GM23338 (cell line): ENCODE measurements at regions not wholly inside any gene's neighbourhood (a gene's known extent, or its start where the extent isn't known, plus 50 kb on each side); places are given as distances from the start of the nearest gene placed in this dataset.

ENCODE experiments used
- ATAC-seq: fragments of 200-7000 bp; cut with Tn5 transposase; 3 replicates; pipeline ENCODE4 v1.9.1; 2020
- DNase-seq: peaks from one replicate; pipeline ENCODE4 v3.0.0-alpha.2; 2015; ENCODE audit warnings: low spot score
- H2AFZ ChIP-seq: fragments of 200-600 bp; sonication (generic); 2 replicates; pipeline ENCODE4 v1.8.0; 2016; ENCODE audit warnings: antibody characterized with exemption, mild to moderate bottlenecking, moderate library complexity
- H3F3A ChIP-seq: fragments of 200-600 bp; sonication (generic); replicated peaks from 2 replicates; pipeline ENCODE4 v1.8.0; 2017; ENCODE audit warnings: antibody characterized with exemption, mixed run types, low read depth
- H3K27ac ChIP-seq: fragments of 200-600 bp; sonication (generic); 2 replicates; pipeline ENCODE4 v1.6.1; 2016; ENCODE audit warnings: low read depth
- H3K27me3 ChIP-seq: fragments of 200-600 bp; sonication (generic); 2 replicates; pipeline ENCODE4 v1.8.0; 2016; ENCODE audit warnings: mild to moderate bottlenecking, mixed run types, moderate library complexity; ENCODE audit not compliant: insufficient read depth
- H3K36me3 ChIP-seq: fragments of 200-600 bp; sonication (generic); 2 replicates; pipeline ENCODE4 v1.8.0; 2016; ENCODE audit warnings: mild to moderate bottlenecking; ENCODE audit not compliant: insufficient read depth
- H3K4me1 ChIP-seq: fragments of 200-600 bp; sonication (generic); 2 replicates; pipeline ENCODE4 v1.8.0; 2016; ENCODE audit warnings: mild to moderate bottlenecking, moderate library complexity; ENCODE audit not compliant: insufficient read depth
- H3K4me2 ChIP-seq: fragments of 200-600 bp; sonication (generic); 2 replicates; pipeline ENCODE4 v1.7.1; 2017; ENCODE audit warnings: mixed run types
- H3K4me3 ChIP-seq: fragments of 200-600 bp; sonication (generic); 2 replicates; pipeline ENCODE4 v1.6.1; 2016; ENCODE audit warnings: mixed run types
- H3K79me2 ChIP-seq: fragments of 200-600 bp; sonication (generic); replicated peaks from 2 replicates; pipeline ENCODE4 v1.8.0; 2017; ENCODE audit warnings: mild to moderate bottlenecking; ENCODE audit not compliant: insufficient read depth
- H3K9me2 ChIP-seq: fragments of 200-600 bp; sonication (generic); 2 replicates; pipeline ENCODE4 v1.8.0; 2017; ENCODE audit not compliant: insufficient read depth
- H4K20me1 ChIP-seq: fragments of 200-600 bp; sonication (generic); replicated peaks from 2 replicates; pipeline ENCODE4 v1.8.0; 2017; ENCODE audit warnings: mild to moderate bottlenecking; ENCODE audit not compliant: insufficient read depth
- H3K27ac Mint-ChIP-seq: 2 replicates; pipeline ENCODE4 v1.8.0; 2020; ENCODE audit warnings: inconsistent platforms, mild to moderate bottlenecking, moderate library complexity, mixed read lengths
- H3K27me3 Mint-ChIP-seq: 3 replicates; pipeline ENCODE4 v1.8.0; 2022; ENCODE audit warnings: low read depth, mild to moderate bottlenecking, moderate library complexity, mixed read lengths, inconsistent platforms; ENCODE audit not compliant: insufficient read depth, poor library complexity
- H3K36me3 Mint-ChIP-seq: 3 replicates; pipeline ENCODE4 v1.8.0; 2021; ENCODE audit warnings: low read depth, mild to moderate bottlenecking, inconsistent platforms, moderate library complexity, mixed read lengths
- H3K4me1 Mint-ChIP-seq: 3 replicates; pipeline ENCODE4 v1.8.0; 2020; ENCODE audit warnings: mild to moderate bottlenecking, inconsistent platforms, mixed read lengths
- H3K4me3 Mint-ChIP-seq: 3 replicates; pipeline ENCODE4 v1.8.0; 2021; ENCODE audit warnings: moderate library complexity, mild to moderate bottlenecking, inconsistent platforms, mixed read lengths
- H3K9me3 Mint-ChIP-seq: 3 replicates; pipeline ENCODE4 v1.8.0; 2020; ENCODE audit warnings: moderate library complexity, mild to moderate bottlenecking, inconsistent platforms, mixed read lengths
- ETS1 ChIP-seq: IDR thresholded peaks from 2 replicates; pipeline ENCODE4 v1.6.1; 2016; ENCODE audit warnings: antibody characterized with exemption
- EZH2 ChIP-seq: fragments of 200-600 bp; sonication (generic); IDR thresholded peaks from one replicate; pipeline ENCODE4 v1.8.0; 2017; ENCODE audit warnings: antibody characterized with exemption, mild to moderate bottlenecking, low read depth; ENCODE audit not compliant: unreplicated experiment
- EZH2phosphoT487 ChIP-seq: fragments of 200-600 bp; sonication (generic); IDR thresholded peaks from one replicate; pipeline ENCODE4 v1.8.1; 2018; ENCODE audit warnings: antibody characterized with exemption; ENCODE audit not compliant: unreplicated experiment
- NANOG ChIP-seq: IDR thresholded peaks from 2 replicates; pipeline ENCODE4 v1.6.1; 2016; ENCODE audit warnings: antibody characterized with exemption, borderline replicate concordance
- POLR2AphosphoS5 ChIP-seq: IDR thresholded peaks from 2 replicates; pipeline ENCODE4 v1.6.1; 2016; ENCODE audit warnings: antibody characterized with exemption, low read depth
- STAT1 ChIP-seq: IDR thresholded peaks from one replicate; pipeline ENCODE4 v1.6.1; 2016; ENCODE audit warnings: antibody characterized with exemption; ENCODE audit not compliant: unreplicated experiment
- ZNF331 ChIP-seq: fragments of 250-450 bp; sonication (Bioruptor Pico); IDR thresholded peaks from 2 replicates; pipeline ENCODE4 v1.5.0; 2020; ENCODE audit warnings: low read depth, mild to moderate bottlenecking, moderate library complexity
- ZNF462 ChIP-seq: fragments of 250-450 bp; sonication (Bioruptor Pico); IDR thresholded peaks from 2 replicates; pipeline ENCODE4 v1.5.0; 2020; ENCODE audit warnings: mild to moderate bottlenecking, moderate library complexity

GRCh38 chr12:46674129-46674528, 151.7 kb downstream of the SLC38A4 start (continued):
- TF ChIP-seq ZNF462 = no peak
- TF ChIP-seq STAT1 = no peak
- no peak for TF ChIP-seq EZH2
- no peak for TF ChIP-seq POLR2AphosphoS5
- TF ChIP-seq NANOG = no peak
- TF ChIP-seq ETS1 = no peak
- no peak for TF ChIP-seq EZH2phosphoT487

DNA sequence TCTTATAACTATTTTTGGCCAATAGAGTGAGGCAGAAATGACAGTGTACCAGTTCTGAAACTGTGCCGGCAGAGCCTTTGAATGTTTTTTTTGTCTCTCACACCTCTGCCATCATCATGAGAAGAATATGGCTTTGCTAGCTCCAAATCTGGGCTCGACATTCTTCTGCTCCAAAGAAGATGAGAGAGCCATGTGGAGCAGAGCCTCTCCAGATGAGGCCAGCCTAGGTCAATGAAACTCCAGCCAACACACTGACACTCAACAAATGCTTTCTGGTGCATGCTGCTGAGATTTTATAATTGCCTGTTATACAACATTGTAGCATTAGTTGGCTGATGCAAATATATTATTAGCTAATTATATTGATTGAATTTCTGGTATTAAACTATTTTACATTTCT, 154.7 kb downstream of the SLC38A4 start:
- DNase-seq (no peak), ATAC-seq (no peak)
- no peaks in the 10 kb centered on the region for H3F3A ChIP-seq
- H4K20me1 ChIP-seq = no peaks in the 10 kb centered on the region
- peak overlapping the region; percentile 77 for H3K27ac Mint-ChIP-seq
- H3K27me3 ChIP-seq = no peaks in the 10 kb centered on the region
- H3K4me3 Mint-ChIP-seq = no peak overlapping the region
- H3K4me1 ChIP-seq = peaks cover 18% of the 10 kb centered on the region; the same call in 1 of the 2 replicates
- peaks cover 31% of the 10 kb centered on the region for H3K9me3 Mint-ChIP-seq
- H2AFZ ChIP-seq = no peak overlapping the region
- peaks cover 39% of the 10 kb centered on the region for H3K4me1 Mint-ChIP-seq
- H3K79me2 ChIP-seq = 0 out of 2 replicates have a peak, but pooled peaks cover 8% of the 10 kb centered on the region
- peaks cover 22% of the 10 kb centered on the region for H3K9me2 ChIP-seq
- H3K36me3 ChIP-seq = peaks cover 7% of the 10 kb centered on the region; the same call in 1 of the 2 replicates
- peak overlapping the region; percentile 97 for H3K27ac ChIP-seq
- peaks cover 56% of the 10 kb centered on the region for H3K36me3 Mint-ChIP-seq
- H3K4me2 ChIP-seq = no peak overlapping the region
- H3K27me3 Mint-ChIP-seq = peaks cover 11% of the 10 kb centered on the region
- H3K4me3 ChIP-seq = no peak overlapping the region
- TF ChIP-seq ZNF331 (CRISPR knock-in tag) (no peak), ETS1 (no peak), POLR2AphosphoS5 (no peak)
